HG02623 (cell line): ENCODE measurements at regions not wholly inside any gene's neighbourhood (a gene's known extent, or its start where the extent isn't known, plus 50 kb on each side); places are given as distances from the start of the nearest gene placed in this dataset.

ENCODE experiments used
- ATAC-seq: cut with Tn5 transposase; IDR thresholded peaks from one replicate; pipeline ENCODE4 v1.9.1; 2021; ENCODE audit warnings: moderate library complexity; ENCODE audit not compliant: unreplicated experiment

GRCh38 chr10:3723766-3724165 is 61.2 kb downstream of the KLF6 start:
- ATAC-seq, result no peak

GRCh38 chr10:3720228-3721019 is 64.6 kb downstream of the KLF6 start:
- ATAC-seq, result no peak

- no peak for ATAC-seq
These were observed 65.8 kb downstream of the KLF6 start for GRCh38 chr10:3719024-3719843.

GRCh38 chr10:3716093-3716492 is 68.9 kb downstream of the KLF6 start:
- ATAC-seq, result no peak

GRCh38 chr10:3714967-3715366 is 70.0 kb downstream of the KLF6 start:
- no peak for ATAC-seq

- ATAC-seq, result no peak
These were observed 70.5 kb downstream of the KLF6 start for GRCh38 chr10:3714531-3714930.

GRCh38 chr10:3712707-3713106 is 72.3 kb downstream of the KLF6 start:
- ATAC-seq, result no peak

GRCh38 chr10:3711918-3712317 is 73.1 kb downstream of the KLF6 start:
- no peak for ATAC-seq

- ATAC-seq, result no peak
These were observed 74.2 kb downstream of the KLF6 start for GRCh38 chr10:3710764-3711163.

GRCh38 chr10:3709456-3710060 is 75.5 kb downstream of the KLF6 start:
- ATAC-seq, result no peak

- ATAC-seq, result no peak
These were observed 76.2 kb downstream of the KLF6 start for GRCh38 chr10:3708852-3709251.

GRCh38 chr10:3704565-3705325 is 80.3 kb downstream of the KLF6 start:
- ATAC-seq, result no peak

- ATAC-seq, result no peak
These were observed 82.4 kb downstream of the KLF6 start for GRCh38 chr10:3702569-3702968.

GRCh38 chr10:3702056-3702546 is 82.9 kb downstream of the KLF6 start:
- ATAC-seq, result no peak

GRCh38 chr10:3701491-3701890 is 83.5 kb downstream of the KLF6 start:
- ATAC-seq, result no peak

GRCh38 chr10:3700531-3701076 is 84.4 kb downstream of the KLF6 start:
- ATAC-seq, result no peak

- no peak for ATAC-seq
These were observed 85.1 kb downstream of the KLF6 start for GRCh38 chr10:3699916-3700315.

- ATAC-seq, result no peak
These were observed 86.7 kb downstream of the KLF6 start for GRCh38 chr10:3698312-3698711.

- no peak for ATAC-seq
These were observed 91.3 kb downstream of the KLF6 start for GRCh38 chr10:3693698-3694080.

GRCh38 chr10:3693022-3693697 is 91.8 kb downstream of the KLF6 start:
- no peak for ATAC-seq
